ENCODE measurements at regions not wholly inside any gene's neighbourhood (a gene's known extent, or its start where the extent isn't known, plus 50 kb on each side); places are given as distances from the start of the nearest gene placed in this dataset.

DNA sequence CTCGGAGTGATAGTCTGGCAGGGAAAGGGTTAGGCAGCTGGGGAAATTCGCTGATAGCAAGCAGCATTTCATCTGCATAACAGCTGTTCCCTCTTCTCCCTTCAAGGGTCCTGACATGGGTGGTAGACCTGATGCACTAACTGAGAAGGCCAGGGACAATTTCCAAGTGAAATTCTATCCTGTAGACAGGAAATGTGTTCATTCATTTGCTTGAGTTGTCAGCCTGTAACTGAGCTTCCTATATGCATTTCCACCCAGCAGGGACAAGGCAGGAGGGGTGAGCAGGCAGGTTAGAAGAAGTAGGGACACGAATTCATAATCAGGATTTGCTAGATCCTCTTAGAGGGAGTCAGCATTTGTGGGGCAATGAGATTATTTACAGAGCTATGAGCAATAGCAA, 154.3 kb upstream of the NCAM1 start:
- FAIRE-seq (no peak), DNase-seq (ENCODE audit: low read depth, low spot score) (no peak)
- Histone ChIP-seq H3K4me1 (ENCODE audit: control insufficient read depth, extremely low read depth, insufficient read depth, low read length) (no peaks in the 10 kb centered on the region), H3K9ac (replicated peaks; ENCODE audit: extremely low read depth, insufficient read depth, low read length) (no peak overlapping the region), H4K20me1 (replicated peaks; ENCODE audit: control insufficient read depth, extremely low read depth, insufficient read depth, low read length) (no peaks in the 10 kb centered on the region), H3K79me2 (ENCODE audit: control insufficient read depth, insufficient read depth, low read length) (no peaks in the 10 kb centered on the region), H3K4me3 (replicated peaks in 1 of 3; ENCODE audit: insufficient read depth in 1 of 3, low read depth in 1 of 3, low read length in 3 of 3) (no peak overlapping the region), H3K27ac (ENCODE audit: insufficient read depth, low read depth, low read length) (no peak overlapping the region), H2AFZ (ENCODE audit: low read depth, low read length) (no peak overlapping the region), H3K4me2 (ENCODE audit: insufficient read depth, low read length) (no peak overlapping the region), H3K36me3 (ENCODE audit: control insufficient read depth in 2 of 2, extremely low read depth in 1 of 2, insufficient read depth in 2 of 2, low read length in 2 of 2) (no peaks in the 10 kb centered on the region), H3K9me3 (replicated peaks; ENCODE audit: control insufficient read depth, insufficient read depth, low read length) (no peaks in the 10 kb centered on the region), H3K9me1 (replicated peaks; ENCODE audit: control insufficient read depth, extremely low read depth, insufficient read depth, low read length) (no peaks in the 10 kb centered on the region), H3K27me3 (ENCODE audit: control insufficient read depth in 2 of 2, insufficient read depth in 2 of 2, low read length in 2 of 2) (no peaks in the 10 kb centered on the region)
- POLR2A ChIA-PET, result no interaction called here
- no TSS peak for BruUV-seq (replicated peaks)
- dilution Hi-C loops (cut with MboI; ENCODE audit: extremely low pct_ligation_motif_present, low sequenced_read_pairs) (no loop called here), intact Hi-C loops (cut with micrococcal nuclease) (no loop called here)
- TF ChIP-seq, protein P1, sequence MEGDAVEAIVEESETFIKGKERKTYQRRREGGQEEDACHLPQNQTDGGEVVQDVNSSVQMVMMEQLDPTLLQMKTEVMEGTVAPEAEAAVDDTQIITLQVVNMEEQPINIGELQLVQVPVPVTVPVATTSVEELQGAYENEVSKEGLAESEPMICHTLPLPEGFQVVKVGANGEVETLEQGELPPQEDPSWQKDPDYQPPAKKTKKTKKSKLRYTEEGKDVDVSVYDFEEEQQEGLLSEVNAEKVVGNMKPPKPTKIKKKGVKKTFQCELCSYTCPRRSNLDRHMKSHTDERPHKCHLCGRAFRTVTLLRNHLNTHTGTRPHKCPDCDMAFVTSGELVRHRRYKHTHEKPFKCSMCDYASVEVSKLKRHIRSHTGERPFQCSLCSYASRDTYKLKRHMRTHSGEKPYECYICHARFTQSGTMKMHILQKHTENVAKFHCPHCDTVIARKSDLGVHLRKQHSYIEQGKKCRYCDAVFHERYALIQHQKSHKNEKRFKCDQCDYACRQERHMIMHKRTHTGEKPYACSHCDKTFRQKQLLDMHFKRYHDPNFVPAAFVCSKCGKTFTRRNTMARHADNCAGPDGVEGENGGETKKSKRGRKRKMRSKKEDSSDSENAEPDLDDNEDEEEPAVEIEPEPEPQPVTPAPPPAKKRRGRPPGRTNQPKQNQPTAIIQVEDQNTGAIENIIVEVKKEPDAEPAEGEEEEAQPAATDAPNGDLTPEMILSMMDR (IDR thresholded peaks at IDR 0.05; ENCODE audit: extremely low read depth in 1 of 2, insufficient read depth in 1 of 2, low read depth in 1 of 2, low read length in 2 of 2), result no peak
- TF ChIP-seq EZH2 (IDR thresholded peaks at IDR 0.05; ENCODE audit: borderline replicate concordance, low read depth, low read length, severe bottlenecking) (no peak), POLR2AphosphoS5 (IDR thresholded peaks at IDR 0.05; ENCODE audit: insufficient read depth, low read depth, low read length) (no peak), GATA2 (IDR thresholded peaks at IDR 0.05; ENCODE audit: insufficient read depth, insufficient read length, low read depth, low read length) (no peak), FOS (IDR thresholded peaks at IDR 0.05; ENCODE audit: borderline replicate concordance, insufficient read depth, low read length) (no peak), POLR2A (IDR thresholded peaks at IDR 0.05; ENCODE audit: low read depth, low read length) (no peak), JUN (IDR thresholded peaks at IDR 0.05; ENCODE audit: borderline replicate concordance, insufficient read depth, insufficient read length, low read depth) (no peak), MYC (IDR thresholded peaks at IDR 0.05; ENCODE audit: low read depth, low read length) (no peak)
- TF ChIP-seq, protein P2, sequence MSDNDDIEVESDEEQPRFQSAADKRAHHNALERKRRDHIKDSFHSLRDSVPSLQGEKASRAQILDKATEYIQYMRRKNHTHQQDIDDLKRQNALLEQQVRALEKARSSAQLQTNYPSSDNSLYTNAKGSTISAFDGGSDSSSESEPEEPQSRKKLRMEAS (IDR thresholded peaks at IDR 0.05; ENCODE audit: insufficient read depth, insufficient read length), result no peak
- CTCF ChIA-PET, result no interaction called here
